HEK293T (cell line): ENCODE measurements at regions not wholly inside any gene's neighbourhood (a gene's known extent, or its start where the extent isn't known, plus 50 kb on each side); places are given as distances from the start of the nearest gene placed in this dataset.

Experiments
- FOXA1 ChIP-seq: fragments of 450-650 bp; IDR thresholded peaks from 2 replicates; pipeline ENCODE4 v1.6.1; 2016; ENCODE audit warnings: mild to moderate bottlenecking
- FOXK2 ChIP-seq: fragments of 450-650 bp; IDR thresholded peaks from 2 replicates; pipeline ENCODE4 v1.6.1; 2016; ENCODE audit warnings: mild to moderate bottlenecking
- FOXM1 ChIP-seq: fragments of 450-650 bp; IDR thresholded peaks from 2 replicates; pipeline ENCODE4 v1.6.1; 2017; ENCODE audit warnings: mild to moderate bottlenecking, borderline replicate concordance
- HDGF ChIP-seq: fragments of 450-650 bp; IDR thresholded peaks from 2 replicates; pipeline ENCODE4 v1.6.1; 2017; ENCODE audit warnings: antibody characterized with exemption, borderline replicate concordance
- L3MBTL2 ChIP-seq: fragments of 450-650 bp; conservative IDR thresholded peaks from 2 replicates; pipeline ENCODE4 v1.6.1; 2016; ENCODE audit warnings: mild to moderate bottlenecking
- LEF1 ChIP-seq: fragments of 450-650 bp; IDR thresholded peaks from 2 replicates; pipeline ENCODE4 v1.6.1; 2017; ENCODE audit warnings: mild to moderate bottlenecking, borderline replicate concordance
- NFRKB ChIP-seq: fragments of 450-650 bp; IDR thresholded peaks from 2 replicates; pipeline ENCODE4 v1.6.1; 2016; ENCODE audit warnings: mild to moderate bottlenecking, moderate library complexity
- SP1 ChIP-seq: fragments of 450-650 bp; IDR thresholded peaks from 2 replicates; pipeline ENCODE4 v1.6.1; 2017
- SUZ12 ChIP-seq: fragments of 450-650 bp; IDR thresholded peaks from 2 replicates; pipeline ENCODE4 v1.6.1; 2016; ENCODE audit warnings: mild to moderate bottlenecking
- TARDBP ChIP-seq: fragments of 450-650 bp; IDR thresholded peaks from 2 replicates; pipeline ENCODE4 v1.6.1; 2016
- TF ChIP-seq, protein P1 (sequence below): fragments of 450-650 bp; IDR thresholded peaks from 2 replicates; pipeline ENCODE4 v1.6.1; 2016

DNA sequence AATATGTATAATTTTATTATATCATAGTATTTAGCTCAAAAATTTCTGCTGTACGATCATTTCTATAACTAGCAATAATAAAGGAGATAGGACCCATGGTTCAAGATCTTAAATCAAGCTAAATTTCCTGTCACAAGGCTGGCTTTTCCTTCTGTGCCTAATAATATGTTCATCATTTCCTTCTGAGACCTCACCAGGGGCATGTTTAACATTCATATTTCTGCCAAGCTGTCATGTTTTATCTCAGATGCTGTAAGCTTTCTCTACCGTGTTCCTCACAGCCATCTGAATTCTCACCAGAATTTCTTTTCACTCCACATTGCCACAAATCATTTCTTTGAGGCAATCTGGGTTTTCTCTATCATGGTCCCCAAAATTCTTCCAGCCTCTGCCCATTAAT lies 482.3 kb upstream of the SGCG start:
- TF ChIP-seq SUZ12 (no peak), L3MBTL2 (no peak), TARDBP (no peak), FOXK2 (no peak), FOXM1 (no peak), FOXA1 (no peak), SP1 (no peak), HDGF (no peak), NFRKB (no peak), LEF1 (no peak)
- TF ChIP-seq, protein P1, sequence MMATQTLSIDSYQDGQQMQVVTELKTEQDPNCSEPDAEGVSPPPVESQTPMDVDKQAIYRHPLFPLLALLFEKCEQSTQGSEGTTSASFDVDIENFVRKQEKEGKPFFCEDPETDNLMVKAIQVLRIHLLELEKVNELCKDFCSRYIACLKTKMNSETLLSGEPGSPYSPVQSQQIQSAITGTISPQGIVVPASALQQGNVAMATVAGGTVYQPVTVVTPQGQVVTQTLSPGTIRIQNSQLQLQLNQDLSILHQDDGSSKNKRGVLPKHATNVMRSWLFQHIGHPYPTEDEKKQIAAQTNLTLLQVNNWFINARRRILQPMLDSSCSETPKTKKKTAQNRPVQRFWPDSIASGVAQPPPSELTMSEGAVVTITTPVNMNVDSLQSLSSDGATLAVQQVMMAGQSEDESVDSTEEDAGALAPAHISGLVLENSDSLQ, result no peak
